ENCODE measurements at regions not wholly inside any gene's neighbourhood (a gene's known extent, or its start where the extent isn't known, plus 50 kb on each side); places are given as distances from the start of the nearest gene placed in this dataset.

DNA sequence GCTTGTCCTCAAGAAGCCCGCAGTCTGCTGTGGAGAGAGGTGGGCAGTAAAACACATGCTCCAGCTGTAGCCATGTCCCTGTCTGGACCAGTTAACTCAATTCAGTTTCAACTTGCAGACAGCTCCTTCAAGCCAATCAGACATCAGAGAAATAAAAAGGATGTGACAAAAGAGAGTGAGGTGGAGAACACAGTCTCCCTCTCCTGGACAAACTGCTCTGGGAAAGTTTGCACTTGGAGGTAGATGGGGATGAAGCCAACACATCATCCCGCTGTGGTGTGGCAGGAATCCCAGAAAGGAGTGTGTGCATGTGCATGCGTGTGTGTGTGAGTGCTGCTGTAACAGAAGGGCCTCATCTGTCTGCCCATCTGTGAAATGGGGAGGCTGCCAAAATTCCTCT lies 358.6 kb upstream of the ASIC2 start:
- DNase-seq, result no peak

DNA sequence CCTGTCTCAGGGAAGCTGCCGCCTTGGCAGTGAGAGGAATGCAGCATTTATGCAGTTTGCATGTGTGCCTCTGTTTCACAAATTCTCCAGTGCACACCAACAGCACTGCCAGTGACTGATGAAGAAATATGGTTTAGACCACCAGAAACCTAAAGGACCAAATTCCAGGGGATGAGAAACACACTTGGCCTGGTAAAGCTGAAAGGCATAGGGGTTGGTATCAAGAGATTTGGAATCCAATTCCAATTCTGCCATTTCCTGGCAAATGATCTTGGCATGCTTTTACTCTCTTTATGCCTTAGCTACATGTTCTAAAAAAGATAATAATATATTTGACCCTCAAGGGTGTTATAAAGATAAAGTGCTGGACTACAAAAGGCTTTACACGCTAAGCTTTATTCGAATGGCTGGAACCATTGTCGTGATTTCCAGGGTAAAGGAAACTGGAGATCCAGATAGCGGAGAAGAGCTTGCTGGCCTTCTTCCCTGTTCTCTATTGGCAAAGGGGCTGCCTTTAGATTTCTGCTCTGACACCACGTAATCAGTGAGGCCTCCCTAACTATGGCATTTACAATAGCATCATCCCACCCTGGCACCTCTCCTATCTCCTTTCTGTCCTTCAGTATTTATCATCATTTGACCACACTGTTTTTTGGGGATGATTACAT lies 359.8 kb upstream of the ASIC2 start:
- DNase-seq, result no peak

DNA sequence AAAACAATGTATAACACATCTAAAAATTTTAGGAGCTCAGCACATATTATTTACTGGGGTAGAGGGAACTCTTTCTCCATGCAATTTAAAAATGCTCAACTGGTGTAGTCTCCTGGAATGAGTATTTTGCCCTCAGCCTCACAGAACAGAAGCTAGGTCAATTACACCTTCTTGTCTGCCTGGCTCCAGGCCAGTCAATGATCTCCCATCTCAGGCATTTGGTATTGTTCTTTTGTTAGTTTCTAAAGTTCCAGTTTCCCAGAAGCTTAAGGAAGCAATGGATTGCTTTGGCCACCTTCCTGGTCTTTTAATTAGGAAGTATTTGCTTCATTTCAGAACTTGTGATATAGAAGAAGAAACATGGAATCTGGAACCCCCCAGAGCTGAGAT lies 360.3 kb upstream of the ASIC2 start:
- no peak for DNase-seq

DNA sequence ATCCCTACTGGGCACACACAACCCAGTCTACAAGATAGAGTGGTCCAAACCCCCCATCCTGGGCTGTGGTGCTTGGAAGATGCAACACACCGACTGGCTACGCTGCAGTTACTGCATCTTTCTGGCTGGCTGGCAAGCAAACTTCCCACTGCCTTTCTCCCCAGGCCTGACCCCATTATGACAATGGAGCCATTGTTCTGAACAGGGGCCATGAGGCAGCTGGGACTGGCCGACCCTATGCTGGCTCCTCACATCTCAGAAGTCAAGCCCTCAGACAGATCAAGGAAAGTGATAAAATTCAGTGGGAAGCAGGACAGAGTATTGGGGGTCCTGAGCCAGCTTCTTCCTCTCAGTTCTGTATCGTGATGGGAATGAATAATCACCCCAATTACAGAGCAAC lies 364.1 kb upstream of the ASIC2 start:
- DNase-seq, result no peak

DNA sequence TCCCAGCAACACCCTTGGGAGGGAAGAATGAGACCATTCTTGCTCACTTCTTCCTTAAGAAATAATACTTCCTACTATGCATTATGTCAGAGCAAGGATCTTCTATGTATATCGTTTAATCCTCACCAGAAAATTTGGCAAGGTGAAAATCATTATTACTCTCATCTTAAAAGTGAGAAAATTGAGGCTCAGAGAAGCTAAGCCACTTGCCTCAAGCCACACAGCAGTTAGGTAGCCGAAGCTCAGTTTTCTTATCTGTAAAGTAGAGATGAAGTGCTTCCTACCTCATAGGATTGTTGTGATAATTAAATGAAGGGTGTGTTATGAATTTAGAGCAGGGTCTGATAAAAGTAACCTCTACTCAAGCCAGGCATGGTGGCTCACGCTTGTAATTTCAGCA lies 368.9 kb upstream of the ASIC2 start:
- no peak for DNase-seq

DNA sequence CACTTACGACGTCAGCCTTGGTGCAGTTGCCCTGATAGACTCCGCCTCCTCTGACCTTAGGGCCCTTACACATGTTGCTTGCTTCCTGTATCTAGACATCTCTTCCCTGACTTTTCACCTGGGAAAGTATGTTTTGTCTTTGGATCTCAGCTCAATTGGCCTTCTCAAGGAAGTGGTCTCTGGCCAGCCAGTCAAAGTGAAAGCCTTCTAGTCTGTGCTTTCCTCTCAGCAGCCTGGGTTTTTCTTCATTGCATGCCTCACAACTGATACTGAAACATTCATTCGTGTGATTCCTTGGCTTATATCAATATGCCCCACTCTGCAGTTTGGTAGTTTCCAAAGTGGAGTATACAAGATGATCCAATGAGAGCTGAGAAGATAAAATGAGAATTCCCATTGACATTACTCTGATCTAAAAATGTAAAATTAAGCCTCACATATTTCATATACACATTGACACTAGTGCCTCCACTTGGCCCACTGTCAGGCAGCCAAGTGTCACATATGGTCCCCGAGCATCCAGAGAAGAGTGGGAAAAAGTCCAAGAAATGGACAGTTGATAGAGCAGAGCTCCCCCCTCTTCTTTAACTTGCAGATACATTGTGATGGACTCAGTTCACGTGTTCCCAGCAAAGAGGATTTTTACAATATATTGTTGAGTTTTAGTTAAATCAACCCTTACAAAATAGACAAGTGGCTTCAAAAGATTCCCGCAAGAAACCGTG lies 371.2 kb upstream of the ASIC2 start:
- no peak for DNase-seq

DNA sequence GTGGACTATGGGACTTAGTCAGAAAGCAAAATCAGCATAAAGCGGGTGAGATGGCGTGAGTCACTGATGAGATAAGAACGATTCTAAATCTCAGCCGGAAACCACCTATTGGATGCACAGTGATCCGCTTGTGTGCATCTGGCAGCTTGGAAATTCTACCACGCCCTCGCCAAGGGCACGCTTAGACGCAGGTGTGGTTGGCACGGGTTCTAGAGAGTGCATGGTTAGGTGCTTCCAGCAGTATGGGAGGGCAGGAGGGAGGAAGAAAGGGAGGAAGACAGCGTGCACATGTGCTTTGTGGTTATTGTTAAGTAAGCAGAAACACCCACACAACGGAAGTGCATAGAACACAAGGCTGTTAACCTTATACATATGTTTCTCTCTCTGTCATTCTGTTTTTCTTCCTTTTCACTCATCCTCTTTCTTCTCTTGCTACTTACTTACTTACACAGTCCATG lies 374.0 kb upstream of the ASIC2 start:
- DNase-seq, result no peak

DNA sequence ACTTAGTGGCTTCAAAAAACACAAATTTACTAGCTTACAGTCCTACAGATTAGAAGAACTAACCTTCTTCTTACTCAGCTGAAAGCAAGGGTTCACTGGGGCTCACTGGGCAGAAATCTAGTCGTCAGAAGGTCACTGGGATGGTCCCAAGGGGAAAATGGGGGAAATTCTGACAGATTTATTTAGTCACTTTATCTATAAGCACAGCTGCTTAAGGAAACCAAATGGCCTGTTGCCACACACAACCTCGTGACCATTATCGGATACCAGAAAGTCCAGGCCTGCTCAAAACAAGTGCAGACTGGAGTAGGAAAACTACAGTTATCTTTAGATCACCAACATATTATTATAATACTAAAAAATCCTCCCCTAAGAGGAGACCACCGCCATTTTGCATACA lies 374.6 kb upstream of the ASIC2 start:
- DNase-seq, result no peak

DNA sequence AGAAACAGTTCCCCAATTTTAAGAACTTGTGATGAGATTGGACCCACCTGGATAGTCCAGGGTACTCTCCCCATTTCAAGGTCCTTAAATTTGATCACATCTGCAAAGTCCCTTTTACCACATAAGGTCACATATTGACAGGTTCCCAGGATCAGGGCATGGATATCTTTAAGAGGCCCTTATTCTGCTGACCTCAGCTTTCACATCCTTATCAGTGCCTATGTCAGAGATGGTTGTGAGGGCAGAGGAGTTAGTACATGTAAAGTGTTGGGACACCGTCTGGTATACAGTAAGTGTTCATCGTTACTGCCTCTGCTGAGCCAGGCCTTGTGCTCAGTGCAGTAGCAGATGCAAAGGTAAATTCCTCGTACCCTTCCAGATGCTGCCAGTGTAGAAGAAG lies 375.4 kb upstream of the ASIC2 start:
- DNase-seq, result no peak

DNA sequence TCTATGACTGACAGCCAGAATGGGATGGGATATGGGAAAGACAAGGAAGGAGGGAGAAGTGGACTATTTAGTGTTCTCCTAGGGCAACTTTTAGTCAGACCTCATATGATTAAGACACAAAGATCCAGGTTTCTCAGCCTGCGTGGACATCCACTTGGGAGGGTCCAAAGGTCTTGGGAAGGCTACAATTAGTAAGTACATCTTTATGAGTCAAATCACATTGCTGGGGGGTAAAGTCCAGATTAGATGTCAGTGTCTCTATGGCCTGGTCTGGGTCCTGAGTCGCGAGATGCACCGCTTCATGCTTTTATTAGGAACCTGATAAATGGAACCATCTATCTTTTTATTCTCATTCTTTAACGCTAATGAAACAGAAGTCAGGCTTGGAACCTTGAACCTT lies 378.4 kb upstream of the ASIC2 start:
- no peak for DNase-seq

DNA sequence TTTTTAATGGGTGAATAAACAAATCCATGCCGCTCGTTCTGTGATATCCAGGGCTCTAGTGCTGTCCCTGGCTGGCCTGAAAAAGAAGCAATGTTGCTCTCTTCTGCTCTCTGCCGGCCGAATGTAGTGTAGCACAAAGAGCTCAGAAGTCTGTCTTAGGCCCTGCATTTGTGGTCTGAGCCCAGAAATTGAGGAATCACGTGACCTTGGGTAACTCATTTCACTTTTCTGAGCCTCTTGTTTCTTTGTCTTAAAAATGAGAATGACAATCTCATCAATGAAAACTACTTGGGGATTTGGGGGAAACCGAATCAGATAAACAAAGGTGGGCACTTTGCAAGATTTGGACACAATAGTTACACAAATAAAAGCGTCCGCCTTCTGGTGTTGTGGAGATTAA lies 381.6 kb upstream of the ASIC2 start:
- DNase-seq, result peak; percentile 38

DNA sequence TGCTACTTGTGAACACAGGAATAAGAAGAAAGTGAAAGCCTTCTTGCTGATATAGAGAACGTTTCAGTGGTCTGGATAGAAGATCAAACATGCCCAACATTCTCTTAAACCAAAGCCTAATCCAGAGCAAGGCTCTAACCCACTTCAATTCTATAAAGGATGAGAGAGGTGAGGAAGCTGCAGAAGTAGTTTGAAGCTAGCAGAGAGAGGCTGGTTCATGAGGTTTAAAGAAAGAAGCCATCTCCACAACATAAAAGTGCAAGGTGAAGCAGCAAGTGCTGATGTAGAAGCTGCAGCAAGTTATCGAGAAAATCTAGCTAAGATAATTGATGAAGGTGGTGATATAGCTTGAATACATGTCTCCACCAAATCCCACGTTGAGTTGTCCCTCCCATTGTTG lies 383.3 kb upstream of the ASIC2 start:
- no peak for DNase-seq

DNA sequence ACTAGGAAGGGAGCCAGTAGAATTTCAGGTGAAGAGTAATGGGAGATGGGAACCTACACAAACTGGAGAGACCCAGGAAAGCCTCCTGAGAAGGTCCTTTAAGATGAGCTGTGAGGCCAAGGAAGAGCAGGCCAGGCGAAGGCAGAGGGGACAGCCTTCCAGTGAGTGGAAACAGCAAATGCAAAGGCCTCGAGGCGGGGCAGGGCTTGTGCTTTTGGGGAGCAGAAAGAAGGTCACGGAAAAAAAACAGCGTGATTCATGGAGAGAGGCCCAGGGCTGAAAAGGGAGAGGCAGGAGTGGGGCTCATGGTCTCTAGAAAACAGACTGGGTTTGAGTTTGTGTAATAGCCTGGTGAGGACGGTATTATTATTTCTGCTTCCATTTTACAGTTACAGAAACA lies 386.5 kb upstream of the ASIC2 start:
- no peak for DNase-seq

DNA sequence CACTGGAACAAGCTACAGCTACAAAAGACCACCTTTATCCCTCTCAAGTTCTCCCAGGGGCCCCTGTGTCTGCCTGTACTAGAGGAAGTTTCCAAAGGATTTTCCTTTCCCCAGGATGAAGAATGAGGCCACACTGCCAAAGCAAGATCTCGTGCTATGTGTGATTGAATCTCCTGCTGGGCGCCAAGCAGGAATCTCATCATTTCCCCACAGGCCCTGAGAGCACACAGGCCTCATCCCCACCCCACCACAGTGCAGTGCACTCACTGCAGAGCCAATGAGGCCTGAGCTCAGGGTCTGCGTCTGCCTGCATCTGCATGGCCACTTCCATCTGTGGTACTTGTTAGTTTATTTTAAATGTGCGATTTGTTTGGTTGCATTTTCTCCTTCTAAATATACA lies 387.4 kb upstream of the ASIC2 start:
- DNase-seq, result no peak

DNA sequence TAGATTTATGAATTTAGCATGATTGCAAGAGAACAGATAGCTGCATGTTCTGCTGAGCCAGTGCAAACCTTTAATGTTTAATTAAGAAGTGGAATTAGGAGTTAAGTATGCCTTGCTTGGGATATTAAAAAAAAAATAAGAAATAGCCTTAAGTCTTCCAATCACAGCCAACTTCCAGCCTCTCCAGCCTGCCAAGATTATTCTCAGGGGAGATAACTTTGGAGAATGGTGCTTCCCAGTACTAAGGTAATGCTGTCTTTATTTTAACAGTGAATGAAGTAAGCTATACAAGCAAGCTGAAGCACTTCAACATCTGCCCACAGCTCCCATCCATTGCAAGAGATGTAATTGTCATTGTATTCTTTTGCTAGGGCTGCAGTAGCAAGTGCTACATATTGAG lies 389.5 kb upstream of the ASIC2 start:
- DNase-seq, result no peak

DNA sequence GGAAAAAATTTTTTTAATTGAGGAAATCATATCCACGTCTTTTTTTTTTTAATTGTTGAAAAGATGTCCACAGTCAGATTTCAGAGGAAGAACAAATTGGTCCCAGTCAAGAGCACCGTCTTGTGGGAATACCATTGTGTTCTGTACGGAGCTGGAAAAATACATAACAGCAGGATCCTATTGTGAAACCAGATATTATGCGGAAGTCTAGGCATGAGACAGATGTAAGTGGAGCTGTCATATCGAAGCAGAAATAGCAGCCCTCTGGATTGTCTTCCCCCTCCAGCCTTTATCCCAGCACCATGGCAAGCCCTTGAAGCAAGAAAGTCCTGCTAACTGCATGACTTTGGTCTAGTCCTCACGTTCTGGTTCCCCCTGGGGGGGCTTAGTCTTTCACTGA lies 391.6 kb upstream of the ASIC2 start:
- no peak for DNase-seq

DNA sequence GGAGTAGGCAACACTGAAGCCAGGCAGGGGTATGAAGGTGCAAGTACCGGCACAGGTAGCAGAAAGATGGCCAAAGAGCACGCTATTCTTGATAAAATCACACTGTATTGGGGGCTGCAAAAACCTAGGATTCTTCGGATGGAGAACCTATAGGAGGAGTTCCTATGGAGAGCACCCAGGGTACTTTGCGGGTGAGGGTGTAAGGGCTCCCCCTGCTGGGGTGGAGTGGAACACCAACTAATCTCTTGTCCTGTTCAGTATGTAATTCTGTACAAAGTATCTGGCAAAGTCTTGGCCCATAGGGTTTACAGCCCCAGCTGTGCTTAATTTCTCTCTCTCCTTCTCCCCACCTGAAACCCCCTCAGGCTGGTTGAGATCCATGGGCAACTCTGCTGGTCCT lies 393.1 kb upstream of the ASIC2 start:
- peak; percentile 4 for DNase-seq

DNA sequence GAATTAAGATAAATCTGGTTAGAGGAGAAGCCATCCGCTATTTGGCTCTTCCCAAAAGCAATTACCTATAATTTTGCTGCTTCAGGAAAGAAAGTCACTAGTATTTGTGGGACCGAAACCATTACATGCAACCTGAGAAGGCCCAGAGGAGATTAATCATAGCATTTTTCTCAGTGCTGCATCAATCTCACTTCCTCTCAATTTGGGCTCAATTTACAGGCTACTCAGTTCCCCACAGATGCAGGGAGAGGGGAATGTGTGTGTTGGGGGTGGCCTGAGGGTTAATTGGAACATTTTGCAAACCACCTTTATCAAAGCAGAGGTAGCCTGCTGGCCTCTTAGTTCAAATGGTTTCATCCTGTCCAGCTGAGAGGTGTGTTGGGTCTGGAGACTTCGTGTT lies 394.7 kb upstream of the ASIC2 start:
- no peak for DNase-seq

DNA sequence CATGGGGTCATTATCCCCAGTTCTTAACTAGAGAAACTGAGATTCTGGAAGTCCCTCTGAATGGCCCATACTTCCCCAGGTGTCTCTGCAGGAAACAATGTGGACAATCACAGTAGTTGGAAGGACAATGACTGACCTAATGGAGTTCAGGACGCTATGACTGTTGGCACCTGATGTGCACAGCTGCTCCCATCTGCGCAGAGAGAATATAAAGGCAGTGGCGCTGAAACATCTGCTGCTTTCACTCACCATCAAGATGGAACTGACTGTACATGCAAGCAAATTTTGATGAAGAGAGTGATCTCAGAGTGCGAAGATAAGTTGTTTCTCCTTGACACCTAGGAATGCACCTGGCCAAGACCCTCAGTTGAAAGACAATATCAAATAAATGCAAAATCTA lies 395.7 kb upstream of the ASIC2 start:
- no peak for DNase-seq

DNA sequence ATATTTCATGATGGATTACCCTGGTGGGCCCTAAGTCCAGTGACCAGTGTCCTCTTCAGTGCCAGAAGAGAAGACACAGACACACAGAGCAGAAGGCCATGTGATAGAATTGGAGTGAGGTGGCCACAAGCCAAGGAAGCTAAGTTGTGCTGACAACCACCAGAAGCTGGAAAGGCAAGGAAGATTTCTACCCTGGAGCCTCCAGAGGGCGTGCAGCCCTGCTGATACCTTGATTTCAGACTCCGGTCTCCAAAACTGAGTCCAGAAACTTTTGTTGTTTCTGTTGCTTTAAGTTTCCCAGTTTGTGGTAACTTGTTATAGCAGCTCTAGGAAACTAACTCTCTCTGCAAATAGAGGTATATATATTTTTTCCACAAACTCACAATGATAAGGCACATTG lies 396.6 kb upstream of the ASIC2 start:
- no peak for DNase-seq

DNA sequence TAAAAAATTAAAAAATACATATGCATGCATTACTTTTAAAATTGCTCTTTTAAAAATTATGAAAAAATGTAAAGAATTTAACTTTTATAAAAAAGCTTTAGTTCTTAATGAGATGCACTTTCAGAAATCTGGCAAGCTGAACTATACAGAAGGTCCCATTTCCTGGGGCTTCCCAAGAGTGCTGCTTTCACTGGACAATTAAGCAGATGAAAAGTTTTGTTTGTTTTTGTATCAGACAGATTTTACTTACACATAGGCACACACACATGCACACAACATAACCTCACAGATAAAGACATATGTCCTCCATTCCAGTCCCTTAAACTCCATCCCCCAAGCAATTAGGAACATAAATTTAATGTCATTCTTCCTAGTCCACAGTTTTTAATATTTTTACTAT lies 402.3 kb upstream of the ASIC2 start:
- DNase-seq, result no peak

DNA sequence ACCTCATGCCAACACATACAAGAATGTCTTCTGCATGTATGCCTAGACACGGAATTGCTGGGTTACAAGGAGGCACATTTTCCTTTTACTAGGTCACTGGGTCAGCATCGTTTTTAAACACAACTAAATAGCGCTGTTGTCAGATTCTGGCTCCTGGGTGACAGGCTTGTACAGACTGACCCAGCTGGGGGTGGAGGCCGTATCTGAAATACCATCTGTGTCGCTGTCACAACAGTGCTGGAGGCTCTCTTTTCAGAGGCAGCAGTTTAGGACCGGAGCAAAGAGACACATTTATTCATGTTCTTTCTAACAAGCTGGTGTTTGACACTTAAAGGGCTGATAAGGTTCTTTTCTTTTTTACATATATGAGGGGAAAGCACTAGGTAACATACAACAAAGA lies 403.0 kb upstream of the ASIC2 start:
- DNase-seq, result no peak

DNA sequence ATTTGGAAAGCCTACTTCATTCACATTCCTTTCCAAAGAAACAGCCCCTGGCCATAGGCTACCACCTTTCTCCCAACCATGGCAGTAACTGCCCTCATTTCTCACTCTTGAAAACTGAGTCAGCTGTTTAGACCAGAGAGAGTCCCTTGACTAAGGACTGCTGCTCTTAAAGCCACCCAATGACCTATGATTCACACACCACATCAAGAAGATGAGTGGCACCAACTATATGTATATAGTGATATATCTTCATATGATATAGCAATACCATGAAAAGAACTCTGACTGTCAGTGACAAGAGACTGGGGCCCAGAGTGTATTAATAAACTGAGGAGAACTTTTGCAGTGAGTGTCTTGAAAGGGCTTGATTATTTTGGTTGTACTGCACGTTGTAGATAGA lies 404.5 kb upstream of the ASIC2 start:
- no peak for DNase-seq

DNA sequence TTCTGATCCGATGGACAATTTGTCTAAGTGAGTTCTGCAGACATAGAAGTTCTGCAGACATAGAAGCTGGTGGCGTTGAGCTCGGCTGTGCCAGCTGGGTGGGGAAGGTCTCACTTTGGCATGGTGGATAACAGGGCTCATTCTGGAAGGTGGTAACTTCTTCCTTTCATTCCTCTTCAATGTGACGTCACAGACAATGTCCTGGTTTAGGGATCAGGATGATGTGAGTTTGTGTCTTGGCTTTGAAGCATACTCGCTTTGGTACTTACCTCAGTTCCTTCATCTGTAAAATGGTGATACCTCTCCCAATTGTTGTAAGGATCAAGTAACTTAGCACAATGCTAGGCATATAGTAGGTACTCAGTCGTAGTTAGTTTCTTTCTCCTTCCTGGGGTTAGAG lies 408.8 kb upstream of the ASIC2 start:
- DNase-seq, result no peak

DNA sequence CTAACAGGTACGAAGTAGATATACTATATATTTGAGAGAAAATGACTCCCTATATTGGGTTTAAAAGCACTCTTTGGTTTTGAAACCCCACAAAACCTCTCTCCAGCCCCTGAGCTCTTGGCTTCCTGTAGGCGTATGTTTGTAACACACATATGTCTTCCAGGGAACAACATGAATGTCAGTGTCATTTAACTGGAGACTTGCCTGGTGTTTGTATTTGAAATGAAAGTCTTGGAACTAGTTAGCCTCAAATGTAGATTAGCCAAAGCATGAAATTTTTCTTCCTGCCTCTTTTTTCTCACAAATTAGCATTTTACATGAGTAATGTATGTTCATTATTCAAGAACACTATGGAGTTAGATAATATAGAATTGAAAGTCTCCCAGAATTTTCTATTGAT lies 411.8 kb upstream of the ASIC2 start:
- DNase-seq, result no peak

All from EL (cell line).